GM19452 (cell line): ENCODE measurements at regions not wholly inside any gene's neighbourhood (a gene's known extent, or its start where the extent isn't known, plus 50 kb on each side); places are given as distances from the start of the nearest gene placed in this dataset.
"Not testable (repeated sequence)": the region's sequence is repeated elsewhere in the genome, so short reads cannot be mapped to it uniquely, and the experiment has no call there.

Experiments used
- ATAC-seq: cut with Tn5 transposase; IDR thresholded peaks from one replicate; pipeline ENCODE4 v1.9.1; 2021; ENCODE audit not compliant: unreplicated experiment

DNA sequence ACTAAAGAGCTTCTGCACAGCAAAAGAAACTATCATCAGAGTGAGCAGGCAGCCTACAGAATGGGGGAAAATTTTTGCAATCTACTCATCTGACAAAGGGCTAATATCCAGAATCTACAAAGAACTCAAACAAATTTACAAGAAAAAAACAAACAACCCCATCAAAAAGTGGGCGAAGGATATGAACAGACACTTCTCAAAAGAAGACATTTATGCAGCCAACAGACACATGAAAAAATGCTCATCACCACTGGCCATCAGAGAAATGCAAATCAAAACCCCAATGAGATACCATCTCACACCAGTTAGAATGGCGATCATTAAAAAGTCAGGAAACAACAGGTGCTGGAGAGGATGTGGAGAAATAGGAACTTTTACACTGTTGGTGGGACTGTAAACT lies 372.8 kb upstream of the CCL2 start:
- not testable (repeated sequence) for ATAC-seq

DNA sequence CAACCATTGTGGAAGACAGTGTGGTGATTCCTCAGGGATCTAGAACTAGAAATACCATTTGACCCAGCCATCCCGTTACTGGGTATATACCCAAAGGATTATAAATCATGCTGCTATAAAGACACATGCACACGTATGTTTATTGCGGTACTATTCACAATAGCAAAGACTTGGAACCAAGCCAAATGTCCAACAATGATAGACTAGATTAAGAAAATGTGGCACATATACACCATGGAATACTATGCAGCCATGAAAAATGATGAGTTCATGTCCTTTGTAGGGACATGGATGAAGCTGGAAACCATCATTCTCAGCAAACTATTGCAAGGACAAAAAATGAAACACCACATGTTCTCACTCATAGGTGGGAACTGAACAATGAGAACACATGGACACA lies 372.4 kb upstream of the CCL2 start:
- not testable (repeated sequence) for ATAC-seq

GRCh38 chr17:33888455-33888854 lies 366.6 kb upstream of the CCL2 start:
- ATAC-seq = no peak

DNA sequence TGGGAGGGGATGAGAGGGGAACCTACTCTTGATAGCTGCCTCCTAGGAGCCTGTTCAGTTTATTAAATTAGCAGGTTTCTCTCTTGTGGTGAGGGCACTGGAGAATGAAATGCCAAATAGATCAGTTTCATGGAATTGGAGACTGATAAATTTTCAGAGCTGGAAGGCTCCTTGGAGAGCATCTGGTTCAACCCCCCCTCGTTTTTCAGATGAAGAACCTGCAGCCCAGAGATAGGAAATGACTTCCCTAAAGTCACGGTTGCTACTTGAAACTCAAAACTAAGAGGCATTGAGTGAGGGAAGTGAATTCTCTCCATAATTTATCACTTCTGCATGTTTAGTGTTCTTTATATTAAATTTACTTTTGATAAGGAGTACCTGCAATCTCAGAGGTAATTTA lies 366.0 kb upstream of the CCL2 start:
- no peak for ATAC-seq

DNA sequence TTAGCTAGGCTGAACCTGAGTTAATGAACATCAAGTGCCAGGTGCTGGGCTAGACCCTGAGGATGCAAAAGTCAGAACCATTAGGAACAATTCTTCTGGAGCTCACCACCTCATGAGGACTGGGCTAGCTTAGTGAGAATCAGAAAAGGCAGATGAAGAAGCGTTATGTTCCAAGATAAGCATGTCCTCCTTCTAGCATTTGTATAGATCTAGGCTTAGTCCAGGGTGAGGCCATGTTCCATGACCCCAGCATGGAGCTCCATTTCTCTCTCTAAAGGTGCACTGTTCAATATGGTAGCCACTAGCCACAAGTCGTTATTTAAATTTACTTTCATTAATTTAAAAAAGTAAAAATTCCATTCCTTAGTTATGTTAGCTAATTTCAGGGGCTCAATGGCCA lies 365.3 kb upstream of the CCL2 start:
- no peak for ATAC-seq

- no peak for ATAC-seq
Observed at GRCh38 chr17:33892717-33893591, 362.1 kb upstream of the CCL2 start.

DNA sequence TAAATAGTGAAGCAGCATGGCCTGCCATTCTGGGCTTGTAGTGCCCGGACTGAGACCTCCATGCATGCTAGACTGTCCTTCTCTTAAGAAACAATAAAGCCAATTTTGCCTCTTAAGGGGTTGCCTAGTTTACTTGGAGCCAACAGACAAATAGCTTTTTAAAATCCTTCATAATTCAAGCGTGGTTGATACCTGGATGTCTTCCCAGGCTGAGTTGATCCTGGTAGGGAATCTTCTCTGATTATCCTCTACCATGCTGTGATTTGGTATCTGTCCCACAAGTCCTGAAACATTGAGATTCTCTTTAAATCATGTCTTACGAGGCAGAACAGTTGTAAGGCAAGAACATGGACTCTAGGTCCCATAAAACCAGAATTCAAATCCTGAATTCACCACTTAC lies 359.6 kb upstream of the CCL2 start:
- no peak for ATAC-seq

GRCh38 chr17:33896263-33896662 lies 358.8 kb upstream of the CCL2 start:
- no peak for ATAC-seq

GRCh38 chr17:33901085-33901484 lies 354.0 kb upstream of the CCL2 start:
- ATAC-seq = no peak

DNA sequence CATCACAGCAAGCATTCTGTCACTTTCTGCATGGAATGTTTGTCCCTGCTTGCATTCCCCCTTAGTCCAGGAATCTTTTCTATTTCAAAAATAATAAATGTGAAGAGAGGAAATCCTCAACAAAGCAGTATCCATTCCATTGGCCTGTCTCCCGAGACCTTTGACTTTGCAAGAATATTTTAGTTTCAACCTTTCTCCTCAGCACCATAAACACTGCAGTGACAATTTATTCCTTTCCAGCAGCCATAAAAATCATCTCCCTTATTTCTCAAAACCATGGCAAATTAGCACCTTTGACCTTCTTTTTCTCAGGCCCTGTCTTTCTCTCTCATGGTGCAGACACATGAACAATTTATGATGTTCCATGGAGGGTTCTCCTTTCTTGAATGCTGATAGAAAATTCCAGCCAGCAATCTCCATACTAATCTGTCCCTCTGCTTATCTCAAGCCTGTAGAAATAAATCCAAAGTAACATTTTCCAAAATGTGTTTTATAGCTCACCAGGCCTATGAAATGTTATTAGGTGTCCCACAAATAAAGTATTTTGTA lies 352.1 kb upstream of the CCL2 start:
- ATAC-seq = no peak

- no peak for ATAC-seq
Observed at GRCh38 chr17:33904476-33904875, 350.6 kb upstream of the CCL2 start.

GRCh38 chr17:33905338-33905800 lies 349.7 kb upstream of the CCL2 start:
- ATAC-seq = no peak

- no peak for ATAC-seq
Observed at GRCh38 chr17:33908363-33909064, 346.6 kb upstream of the CCL2 start.

DNA sequence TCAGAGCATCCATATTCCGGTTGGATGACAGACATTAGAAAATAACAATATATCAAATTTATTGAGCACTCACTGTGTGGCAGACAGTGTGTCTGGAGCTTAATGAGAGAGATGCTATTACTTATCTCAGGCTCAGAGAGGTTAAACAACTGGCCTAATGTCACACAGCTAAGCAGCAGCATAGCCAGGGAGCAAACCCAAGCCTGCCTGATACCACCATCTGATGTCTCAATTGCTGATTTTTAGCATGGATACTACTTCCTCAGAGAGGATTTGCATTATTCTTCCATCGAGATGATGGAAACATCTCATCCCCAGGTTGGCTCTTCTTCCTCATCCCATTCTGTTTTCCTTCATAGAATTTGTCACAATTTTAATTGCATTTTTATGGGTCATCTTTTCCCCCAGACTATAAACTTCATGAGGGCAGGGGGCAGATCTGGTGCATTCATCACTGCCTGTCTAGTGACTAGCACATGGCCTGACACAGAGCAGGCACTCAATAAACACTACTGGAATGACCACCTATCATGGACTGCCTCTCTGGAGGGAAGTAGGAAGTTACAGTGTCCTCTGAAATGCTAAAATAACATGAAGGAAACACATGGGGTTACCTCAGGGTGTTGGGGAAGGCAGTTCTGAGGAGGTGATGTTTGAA lies 344.8 kb upstream of the CCL2 start:
- ATAC-seq = no peak

- no peak for ATAC-seq
Observed at GRCh38 chr17:33914125-33914524, 341.0 kb upstream of the CCL2 start.

- no peak for ATAC-seq
Observed at GRCh38 chr17:33922971-33923370, 332.1 kb upstream of the CCL2 start.

- no peak for ATAC-seq
Observed at GRCh38 chr17:33924104-33924503, 331.0 kb upstream of the CCL2 start.

- no peak for ATAC-seq
Observed at GRCh38 chr17:33925649-33926048, 329.4 kb upstream of the CCL2 start.

- ATAC-seq = no peak
Observed at GRCh38 chr17:33927732-33928133, 327.4 kb upstream of the CCL2 start.

GRCh38 chr17:33929181-33929724 lies 325.8 kb upstream of the CCL2 start:
- ATAC-seq = no peak

GRCh38 chr17:33931148-33931814 lies 323.8 kb upstream of the CCL2 start:
- not testable (repeated sequence) for ATAC-seq
